OCI-LY1 (cell line): ENCODE measurements at regions not wholly inside any gene's neighbourhood (a gene's known extent, or its start where the extent isn't known, plus 50 kb on each side); places are given as distances from the start of the nearest gene placed in this dataset.

Experiments used
- CTCF ChIP-seq: fragments of 200-600 bp; sonication (generic), shearing (Covaris generic); IDR thresholded peaks from 2 replicates; pipeline ENCODE4 v1.5.1; 2017; ENCODE audit warnings: mild to moderate bottlenecking, antibody characterized with exemption, low read length, moderate library complexity, mixed read lengths
- EZH2 ChIP-seq: fragments of 200-600 bp; sonication (generic), shearing (Covaris generic); IDR thresholded peaks from 2 replicates; pipeline ENCODE4 v1.8.0; 2017; ENCODE audit warnings: borderline replicate concordance, mixed run types, mild to moderate bottlenecking, antibody characterized with exemption, low read length, moderate library complexity, mixed read lengths

DNA sequence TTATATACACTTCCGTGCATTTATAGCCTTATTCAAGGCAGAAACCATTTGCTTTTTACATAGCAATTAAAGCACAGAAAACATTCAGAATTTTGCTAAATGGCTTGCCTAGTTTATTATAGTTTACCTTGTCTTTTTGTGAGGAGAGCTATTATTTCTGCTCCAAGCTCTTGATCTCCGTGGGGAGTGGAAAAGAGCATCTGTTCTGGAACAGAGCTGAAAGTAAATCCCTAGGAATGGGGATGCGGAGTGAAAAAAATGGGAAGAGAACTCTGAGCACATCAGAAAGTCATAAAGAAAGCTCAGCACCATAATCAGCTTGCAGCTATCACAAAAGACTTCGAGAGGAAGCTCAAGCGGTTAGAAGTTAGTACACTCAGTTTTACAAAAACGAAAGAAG lies 1006.7 kb downstream of the ROBO2 start:
- TF ChIP-seq CTCF (no peak), EZH2 (no peak)
